NCI-H460 (cell line): ENCODE measurements at regions not wholly inside any gene's neighbourhood (a gene's known extent, or its start where the extent isn't known, plus 50 kb on each side); places are given as distances from the start of the nearest gene placed in this dataset.

ENCODE experiments used
- DNase-seq: peaks from one replicate; pipeline ENCODE4 v3.0.0-alpha.2; 2016; ENCODE audit warnings: low read depth; ENCODE audit errors: extremely low read depth

DNA sequence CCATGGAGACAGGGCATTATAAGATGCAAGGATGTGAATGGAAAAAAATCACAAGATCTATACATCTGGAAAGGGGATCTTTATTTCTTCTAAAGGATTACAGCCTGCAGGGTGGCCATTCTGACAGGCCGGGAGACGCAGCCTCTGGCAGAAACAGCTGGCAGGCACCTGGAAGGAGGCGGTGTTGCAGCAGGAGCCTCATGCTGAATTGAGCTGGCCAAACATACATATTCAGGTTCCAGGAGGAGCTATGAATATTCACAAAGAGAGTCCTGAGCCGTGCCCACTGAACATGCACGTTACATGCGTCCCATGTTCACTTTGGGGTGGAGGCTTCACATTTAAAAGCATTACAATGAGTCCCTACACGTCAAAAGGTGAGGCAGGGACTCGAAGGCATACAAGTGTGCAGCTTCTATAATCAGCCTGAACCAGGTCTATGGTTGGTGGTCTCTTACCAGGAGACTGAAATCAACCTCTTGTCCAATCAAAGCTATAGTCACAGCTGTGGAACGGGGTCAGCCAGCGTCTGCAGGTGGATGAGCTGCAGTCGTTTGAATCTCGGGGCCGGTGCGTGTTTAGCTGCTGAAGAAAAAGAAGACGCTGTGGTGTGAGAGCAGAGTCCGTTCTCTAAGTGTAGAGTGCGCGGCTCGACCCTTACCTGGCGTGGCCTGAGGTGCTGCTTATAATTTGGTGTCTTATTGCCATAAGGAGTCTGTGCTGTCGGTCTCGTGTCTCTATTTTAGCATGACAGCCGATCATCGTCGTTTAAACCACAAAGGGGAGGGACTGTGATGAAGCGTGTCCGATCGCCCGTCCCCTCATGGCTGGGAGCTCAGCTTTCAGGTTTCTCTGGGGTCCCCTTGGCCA is 183.0 kb downstream of the ETS2 start:
- DNase-seq: no peak

DNA sequence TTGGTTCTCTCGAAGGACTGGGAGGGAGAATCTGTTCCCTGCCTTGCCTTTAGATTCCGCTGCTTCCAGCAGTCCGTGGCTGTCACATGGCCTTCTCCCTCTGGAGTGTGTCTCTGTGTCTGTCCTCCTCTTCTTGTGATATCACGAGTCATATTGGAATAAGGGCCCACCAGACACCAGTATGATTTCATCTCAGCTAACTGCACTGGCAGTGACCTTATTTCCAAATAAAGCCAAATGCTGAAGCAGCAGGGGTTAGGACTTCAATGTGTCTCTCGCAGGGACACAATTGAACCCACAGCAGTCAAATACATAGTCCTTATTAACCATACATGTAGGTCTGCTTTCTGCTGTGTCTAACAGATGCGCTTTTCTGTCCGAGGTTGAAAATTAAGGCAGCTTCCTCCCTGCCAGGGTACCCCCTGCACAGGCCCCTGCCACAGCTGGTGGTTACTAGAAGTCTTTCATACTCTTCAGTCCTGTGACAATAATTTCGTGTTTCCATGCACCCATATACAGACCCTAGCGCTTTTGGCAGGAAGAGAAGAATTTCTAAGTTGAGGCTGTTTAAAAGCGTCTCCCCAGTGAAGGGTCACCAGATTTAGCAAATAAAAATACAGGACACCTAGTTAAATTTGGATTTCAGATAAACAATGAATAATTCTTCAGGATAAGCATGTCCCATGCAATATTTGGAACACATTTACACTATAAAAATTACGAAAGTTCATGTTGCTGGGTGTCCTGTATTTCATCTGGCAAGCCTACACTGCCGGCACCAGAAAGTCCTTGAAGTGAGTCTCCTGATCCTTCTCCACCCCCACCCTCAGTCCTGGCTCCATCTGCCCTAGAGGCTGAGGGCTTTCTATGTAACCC is 182.1 kb downstream of the ETS2 start:
- no peak for DNase-seq

DNA sequence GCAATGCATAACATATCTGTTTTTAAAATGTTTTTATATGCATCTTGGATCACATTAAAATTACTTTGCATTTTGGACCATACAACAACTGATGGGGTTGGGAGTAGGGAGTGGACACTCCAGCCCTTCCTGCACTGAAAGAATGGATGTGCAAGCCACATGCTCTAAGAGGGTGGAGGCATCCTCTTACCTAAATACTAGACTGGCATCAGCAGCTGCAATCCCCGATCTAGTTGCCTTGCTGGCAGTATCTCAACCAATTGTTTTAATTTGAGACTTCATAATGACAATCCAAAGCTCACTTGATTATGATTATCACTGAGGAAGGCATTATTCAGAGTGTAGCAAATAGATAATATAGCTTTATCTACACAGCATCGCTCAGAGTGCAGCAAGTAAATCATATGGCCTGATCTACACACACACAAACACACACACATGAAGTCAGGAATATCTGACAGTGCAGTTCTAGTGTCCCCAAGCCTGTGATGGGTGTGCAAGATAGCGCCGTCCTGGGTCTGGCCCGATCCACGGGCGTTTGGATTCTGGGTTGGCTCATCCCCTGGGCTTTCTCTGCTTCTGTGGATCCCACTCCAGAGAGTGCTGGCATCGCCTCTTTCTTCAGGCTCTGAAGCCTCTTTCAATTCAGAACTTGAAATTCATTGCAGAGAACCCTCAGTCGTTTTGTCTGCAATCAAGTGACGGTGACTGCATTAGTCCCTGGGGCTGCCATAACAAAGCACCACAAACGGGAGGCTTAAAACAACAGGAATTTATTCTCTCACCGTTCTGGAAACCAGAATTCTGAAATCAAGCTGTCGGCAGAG is 181.3 kb downstream of the ETS2 start:
- DNase-seq: no peak

DNA sequence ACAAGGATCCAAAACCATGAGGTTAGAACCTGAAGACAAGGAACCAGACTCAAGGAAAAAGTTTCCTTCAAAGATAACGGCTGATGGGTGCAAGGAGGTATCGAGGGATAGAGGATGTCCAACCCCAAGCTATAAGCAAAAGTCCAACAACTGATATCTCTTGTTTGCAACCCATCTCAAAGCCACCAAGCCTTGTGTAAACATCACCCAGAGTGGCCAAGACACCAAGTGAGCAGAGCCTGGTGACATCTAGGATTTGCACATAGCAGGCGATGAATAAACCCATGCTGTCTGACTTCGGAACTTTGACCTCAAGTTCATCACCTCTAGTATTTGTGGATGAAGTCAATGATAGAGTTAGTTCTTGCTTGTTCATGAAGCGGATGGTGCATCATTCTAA is 180.7 kb downstream of the ETS2 start:
- no peak for DNase-seq

DNA sequence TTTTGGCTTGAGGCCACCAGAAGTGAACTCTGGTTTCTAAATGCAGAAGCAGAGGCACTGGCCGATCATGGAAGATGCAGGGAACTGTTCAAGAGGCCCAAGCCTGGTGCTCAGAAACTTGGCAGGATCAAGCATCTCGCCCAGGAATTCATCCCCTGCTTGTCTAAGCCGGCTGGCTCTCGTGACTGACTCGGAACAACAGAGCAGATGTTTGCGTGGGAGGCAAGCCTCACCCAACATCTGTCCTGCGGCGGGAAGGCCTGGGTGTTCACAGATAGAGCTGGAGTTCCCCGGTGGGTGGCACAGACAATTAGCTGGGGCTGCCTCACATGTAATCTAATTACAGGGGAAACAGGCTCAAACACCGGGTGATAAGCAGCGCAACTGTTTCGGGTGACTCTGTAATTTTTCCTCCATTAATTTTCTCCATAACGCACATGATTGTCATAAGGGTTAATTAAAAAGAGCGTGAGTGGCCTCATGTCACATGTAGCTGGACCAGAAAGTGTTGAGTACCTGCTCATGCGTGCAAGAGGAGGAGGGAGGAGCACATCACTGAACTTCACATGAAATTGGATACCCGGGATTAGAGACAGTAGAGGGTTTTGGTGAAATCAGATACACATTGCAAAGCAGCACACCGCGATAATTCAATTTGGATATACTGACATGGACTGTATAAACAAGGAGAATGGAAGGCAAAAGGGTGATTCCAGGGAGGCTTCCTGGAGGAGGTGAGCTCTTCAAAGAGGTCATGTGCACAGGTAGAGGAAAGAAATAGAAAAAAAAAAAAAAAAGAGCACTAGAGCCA is 180.0 kb downstream of the ETS2 start:
- DNase-seq: no peak

DNA sequence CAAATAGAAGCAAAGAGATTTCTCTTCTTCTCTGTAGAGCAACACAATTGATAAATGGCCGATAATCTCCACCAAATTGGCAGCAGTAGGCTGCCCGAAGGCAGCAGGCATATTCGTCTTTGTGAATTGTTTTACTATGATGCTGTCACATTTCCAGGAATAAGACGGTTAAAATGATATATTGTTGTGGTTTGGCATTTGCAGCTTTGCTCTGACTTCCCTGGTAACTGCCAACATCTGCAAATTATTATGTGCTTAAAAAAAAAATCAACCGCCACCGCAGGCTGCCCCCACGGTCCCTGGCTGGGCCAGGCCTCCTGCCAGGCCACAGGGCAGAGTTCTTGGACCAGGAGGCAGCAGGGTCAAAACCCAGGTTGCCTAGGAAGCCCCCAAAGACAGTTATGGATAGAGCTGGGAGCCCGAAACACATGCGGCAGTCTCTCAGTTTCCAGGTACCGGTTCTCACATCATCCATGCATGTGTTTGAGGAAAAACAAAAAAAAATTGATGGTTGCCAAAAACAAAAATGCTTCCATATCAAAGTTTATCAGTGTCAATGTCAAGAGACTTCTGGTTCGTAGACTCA is 179.3 kb downstream of the ETS2 start:
- no peak for DNase-seq

DNA sequence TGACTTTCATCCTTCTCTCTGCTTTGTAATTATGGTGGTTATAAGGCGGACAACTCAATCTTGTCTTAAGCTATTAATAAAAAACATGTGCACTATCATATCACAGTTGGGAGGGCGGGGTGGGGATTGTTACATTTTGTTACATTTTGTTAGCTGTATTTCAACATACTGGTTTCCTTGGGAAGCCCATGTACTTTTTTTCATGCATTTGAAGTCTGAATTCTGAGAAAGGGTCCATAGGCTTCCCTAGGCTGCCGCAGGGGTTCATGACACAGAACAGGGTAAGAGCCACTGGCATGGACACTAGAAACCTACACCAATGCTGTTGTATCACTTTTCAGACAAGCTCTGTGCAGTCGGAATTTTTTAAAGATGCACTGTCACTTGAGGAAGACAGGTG is 178.8 kb downstream of the ETS2 start:
- DNase-seq: no peak

DNA sequence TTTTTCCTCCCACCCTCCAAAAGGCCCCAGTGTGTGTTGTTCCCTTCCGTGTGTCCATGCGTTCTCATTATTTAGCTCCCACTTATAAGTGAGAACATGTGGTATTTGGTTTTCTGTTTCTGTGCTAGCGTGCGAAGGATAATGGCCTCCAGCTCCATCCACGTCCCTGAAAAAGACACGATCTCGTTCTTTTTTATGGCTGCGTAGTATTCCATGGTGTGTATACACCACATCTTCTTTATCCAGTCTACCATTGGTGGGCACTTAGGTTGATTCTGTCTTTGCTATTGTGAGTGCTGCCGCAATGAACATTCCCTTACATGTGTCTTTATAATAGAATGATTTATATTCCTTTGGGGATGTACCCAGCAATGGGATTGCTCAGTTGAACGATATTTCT is 177.8 kb downstream of the ETS2 start:
- DNase-seq: no peak

DNA sequence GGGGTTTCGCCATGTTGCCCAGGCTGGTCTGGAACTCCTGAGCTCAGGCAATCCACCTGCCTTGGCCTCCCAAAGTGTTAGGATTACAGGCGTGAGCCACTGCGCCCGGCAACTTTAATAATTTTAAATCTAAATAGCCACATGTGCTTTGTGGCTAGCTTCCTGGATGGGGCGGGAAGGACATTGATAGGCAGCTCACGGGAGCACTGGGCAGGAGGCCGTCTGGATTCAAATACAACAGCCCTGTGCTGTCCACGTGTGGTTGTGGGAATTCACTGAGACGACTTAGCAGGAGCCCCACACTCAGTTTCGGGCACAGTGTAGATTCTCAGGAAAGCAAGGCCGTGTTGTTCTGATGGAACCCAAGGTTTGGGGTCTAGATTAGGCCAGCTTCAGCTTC is 177.1 kb downstream of the ETS2 start:
- no peak for DNase-seq

DNA sequence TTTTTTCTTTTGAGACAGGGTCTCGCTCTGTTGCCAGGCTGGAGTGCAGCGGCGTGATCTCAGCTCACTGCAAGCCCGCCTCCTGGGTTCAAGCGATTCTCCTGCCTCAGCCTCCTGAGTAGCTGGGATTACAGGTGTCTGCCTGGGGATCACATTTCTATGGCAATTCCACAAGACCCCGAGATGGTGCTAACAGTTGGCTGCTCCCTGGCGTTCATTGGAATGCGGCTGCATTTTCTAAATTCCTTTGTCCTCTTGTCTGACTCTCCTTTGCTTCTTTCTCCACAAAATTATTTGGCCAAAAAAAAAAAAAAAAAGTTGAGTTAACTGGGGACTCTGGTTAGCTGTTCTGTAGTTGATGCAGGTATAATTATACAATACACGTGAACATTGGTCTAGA is 176.4 kb downstream of the ETS2 start:
- DNase-seq: no peak

DNA sequence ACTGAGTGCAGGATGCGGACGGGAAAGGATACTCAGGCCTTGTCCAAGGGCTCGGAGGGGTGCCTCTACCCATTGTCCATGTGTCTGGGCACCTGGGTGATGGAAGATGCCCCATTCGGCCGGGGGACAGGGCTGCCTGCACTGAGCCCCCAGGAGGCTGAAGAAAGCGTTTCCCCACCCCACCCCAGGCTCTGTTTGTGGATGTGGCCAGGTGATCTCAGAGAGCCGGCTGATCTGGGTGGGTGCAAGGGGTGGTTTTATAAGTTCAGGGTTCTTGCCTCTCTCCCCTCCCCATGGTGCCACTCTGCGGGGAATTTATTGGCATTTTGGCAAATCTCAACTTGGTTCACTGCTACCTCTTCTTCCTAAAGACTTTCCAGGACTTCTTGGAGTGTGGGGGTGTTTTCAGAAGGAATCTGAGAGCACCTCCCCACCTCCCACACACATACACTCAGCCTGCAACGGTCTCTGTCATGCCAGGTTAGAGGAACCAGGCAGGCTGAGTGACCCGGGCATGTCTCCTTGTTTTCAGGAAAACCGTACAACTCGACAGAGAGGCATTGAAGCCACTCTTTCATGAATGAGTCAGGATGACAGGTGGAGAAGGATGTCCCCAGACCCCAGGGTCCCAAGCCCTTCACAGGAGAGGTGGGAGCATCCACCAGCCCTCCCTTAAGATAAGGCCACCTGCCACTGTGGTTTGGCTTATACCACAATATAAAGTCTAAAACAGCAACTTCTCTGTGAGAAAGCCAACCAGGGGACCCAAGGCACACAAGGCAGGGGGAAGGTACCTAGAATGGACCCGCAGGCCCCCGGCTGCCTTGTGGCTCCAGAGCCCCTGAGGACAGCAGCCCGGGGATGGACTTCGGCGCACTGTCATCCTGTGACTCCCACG is 174.9 kb downstream of the ETS2 start:
- DNase-seq: no peak

DNA sequence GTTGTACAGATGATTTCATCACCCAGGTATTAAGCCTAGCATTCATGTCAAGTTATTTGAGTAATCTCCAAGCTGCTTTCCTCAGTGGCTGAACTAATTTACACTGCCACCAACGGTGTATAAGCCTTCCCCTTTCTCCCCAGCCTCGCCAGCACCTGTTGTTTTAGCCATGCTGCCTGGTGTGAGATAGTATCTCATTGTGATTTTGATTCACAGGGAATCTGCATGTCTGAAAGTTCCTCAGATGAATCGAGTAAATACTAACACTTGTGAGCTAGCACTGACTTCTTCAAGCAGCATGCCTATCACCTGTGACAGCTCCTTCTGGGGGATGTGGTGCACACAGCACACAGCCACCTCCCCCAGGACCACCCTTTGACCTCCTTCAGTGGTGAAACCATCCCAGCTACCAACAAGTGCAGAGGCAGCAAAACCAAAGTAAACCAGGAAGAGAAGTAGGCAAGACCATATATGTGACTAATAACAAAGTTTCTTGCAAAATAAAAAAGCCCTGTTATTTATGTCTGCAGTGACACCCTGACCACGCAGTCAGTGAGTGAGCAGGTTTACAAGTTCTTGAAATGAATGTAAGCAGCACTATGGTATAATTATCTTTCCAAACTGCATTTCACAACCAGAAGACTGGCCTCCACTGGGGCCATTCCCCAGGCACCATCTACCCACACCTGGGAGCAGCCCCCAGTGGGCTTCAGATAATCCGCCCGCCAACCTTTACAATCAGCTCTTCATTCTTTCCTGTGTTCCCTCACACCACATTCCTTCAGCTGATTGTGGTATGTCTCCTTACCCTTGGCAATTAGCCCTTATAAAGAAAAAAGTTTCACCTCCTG is 173.8 kb downstream of the ETS2 start:
- no peak for DNase-seq

DNA sequence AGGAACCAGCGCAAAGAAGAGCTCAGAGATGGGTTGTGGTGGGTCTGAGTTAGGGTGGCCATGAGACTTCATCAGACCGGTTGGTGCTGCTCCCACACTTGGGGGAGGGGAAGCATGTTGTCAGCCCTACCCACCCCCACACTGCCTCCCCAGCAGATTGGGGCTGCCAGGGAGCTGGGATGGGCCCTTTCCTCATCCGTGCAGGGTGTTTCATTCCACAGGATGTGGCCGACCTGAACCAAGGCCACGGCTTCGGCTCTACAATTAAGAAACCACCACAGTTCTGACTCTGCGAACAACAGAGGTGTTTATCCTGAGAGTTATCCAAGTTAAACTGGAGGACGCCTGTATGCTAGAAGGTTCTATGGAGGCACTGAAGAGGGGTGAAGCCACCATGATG is 171.2 kb downstream of the ETS2 start:
- DNase-seq: no peak

DNA sequence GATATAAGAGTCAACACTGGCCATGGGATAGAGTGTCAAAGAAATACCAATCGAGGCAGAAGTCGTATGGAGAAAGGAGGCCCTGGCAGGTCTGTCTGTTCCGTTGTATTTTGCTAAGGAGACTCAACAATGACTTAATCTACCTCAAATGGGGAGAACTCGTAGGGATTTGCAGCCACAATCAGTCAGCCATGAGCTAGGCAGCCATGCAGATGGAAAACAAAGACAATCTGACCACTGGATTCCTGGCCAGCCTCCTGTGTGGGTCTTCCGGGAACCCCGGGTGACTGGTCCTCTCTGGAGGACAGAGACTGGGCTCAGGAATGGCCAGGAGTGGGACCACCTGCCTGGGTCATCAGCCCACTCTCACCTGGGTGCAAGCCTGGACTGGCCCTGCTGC is 167.8 kb downstream of the ETS2 start:
- no peak for DNase-seq

DNA sequence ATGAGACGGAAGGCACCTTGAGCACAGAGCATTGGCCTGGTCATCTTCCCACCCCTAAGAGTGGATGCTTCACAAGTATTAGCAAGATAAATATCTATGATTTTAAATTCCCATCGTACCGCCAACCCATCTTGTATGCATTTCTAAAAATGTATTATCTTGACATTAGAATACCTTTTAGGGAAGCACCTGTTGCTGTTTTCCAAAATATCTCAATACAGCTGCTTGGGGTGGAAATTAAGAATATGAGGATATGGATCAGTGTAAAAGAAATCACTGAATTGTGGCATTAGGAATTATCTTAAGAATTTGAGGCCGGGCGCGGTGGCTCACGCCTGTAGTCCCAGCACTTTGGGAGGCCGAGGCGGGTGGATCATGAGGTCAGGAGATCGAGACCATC is 166.3 kb downstream of the ETS2 start:
- no peak for DNase-seq

DNA sequence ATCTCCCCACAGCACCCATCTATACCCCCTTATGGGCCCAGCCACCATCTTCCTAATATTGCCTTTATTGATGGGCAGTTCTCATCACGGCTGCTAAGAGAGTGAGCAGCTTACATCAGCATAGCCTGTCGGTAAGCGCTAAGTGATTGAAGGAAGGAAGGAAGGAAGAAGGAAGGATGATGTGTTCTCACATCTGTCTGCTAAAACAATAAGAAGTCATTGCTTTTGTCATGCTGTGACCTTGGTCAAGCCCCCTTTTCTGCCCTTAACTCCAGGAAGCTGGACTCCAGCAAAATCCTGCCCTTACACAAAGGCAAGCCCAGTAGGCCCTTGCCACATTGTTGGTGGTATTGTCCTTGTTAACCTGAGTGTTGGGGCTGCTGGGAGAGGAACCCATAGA is 165.0 kb downstream of the ETS2 start:
- DNase-seq: no peak

DNA sequence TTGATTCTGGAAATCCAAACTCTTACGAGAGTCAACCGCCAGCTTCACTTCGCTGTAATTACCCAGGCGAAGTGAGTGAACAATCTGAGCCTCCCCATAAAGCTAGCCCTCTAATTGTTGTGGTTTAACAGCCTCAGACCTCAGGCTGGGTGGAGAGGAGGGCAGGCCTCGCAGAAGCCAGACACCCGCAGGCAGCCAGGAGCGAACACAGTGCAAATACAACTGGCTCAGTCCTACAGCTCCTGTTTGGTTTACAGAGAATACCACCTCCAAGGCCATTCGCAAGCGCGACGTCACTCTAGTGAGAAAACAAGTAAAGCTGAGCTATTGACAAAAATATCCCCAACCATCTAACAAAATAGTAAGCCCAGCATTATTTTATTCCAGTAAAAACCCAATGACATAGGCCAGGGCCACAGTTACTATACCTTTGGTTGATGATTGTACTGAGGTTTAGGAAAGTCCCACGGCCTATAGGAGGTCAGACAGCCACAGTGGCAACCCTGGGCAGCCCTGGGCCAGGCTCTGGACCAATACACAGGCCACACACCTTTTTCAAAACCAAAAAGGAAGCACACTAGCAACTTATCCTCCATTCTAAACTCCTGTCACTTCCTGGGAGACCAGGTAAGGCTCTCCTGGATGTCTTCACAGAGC is 163.3 kb downstream of the ETS2 start:
- DNase-seq: no peak
